ENCODE measurements at regions not wholly inside any gene's neighbourhood (a gene's known extent, or its start where the extent isn't known, plus 50 kb on each side); places are given as distances from the start of the nearest gene placed in this dataset.

GRCh38 chr2:35082072-35082471 is 1273.5 kb upstream of the CRIM1 start:
- DNase-seq, result no peak

- DNase-seq, result no peak
These were observed 1274.0 kb upstream of the CRIM1 start for GRCh38 chr2:35081622-35082015.

- DNase-seq, result no peak
These were observed 1274.5 kb upstream of the CRIM1 start for GRCh38 chr2:35081001-35081621.

- DNase-seq, result no peak
These were observed 1275.2 kb upstream of the CRIM1 start for GRCh38 chr2:35080231-35080910.

GRCh38 chr2:35067420-35067819 is 1288.2 kb upstream of the CRIM1 start:
- no peak for DNase-seq

- DNase-seq, result no peak
These were observed 1291.7 kb upstream of the CRIM1 start for GRCh38 chr2:35063836-35064235.

- DNase-seq, result no peak
These were observed 1319.7 kb upstream of the CRIM1 start for GRCh38 chr2:35035883-35036282.

- no peak for DNase-seq
These were observed 1321.8 kb upstream of the CRIM1 start for GRCh38 chr2:35033748-35034147.

GRCh38 chr2:35023545-35023944 is 1332.0 kb upstream of the CRIM1 start:
- DNase-seq, result no peak

GRCh38 chr2:35000453-35000852 is 1355.1 kb upstream of the CRIM1 start:
- DNase-seq, result no peak

GRCh38 chr2:34998741-34999140 is 1356.8 kb upstream of the CRIM1 start:
- DNase-seq, result no peak

- no peak for DNase-seq
These were observed 1357.8 kb upstream of the CRIM1 start for GRCh38 chr2:34997779-34998178.

- no peak for DNase-seq
These were observed 1360.4 kb upstream of the CRIM1 start for GRCh38 chr2:34995196-34995595.

- DNase-seq, result no peak
These were observed 1363.9 kb upstream of the CRIM1 start for GRCh38 chr2:34991508-34992274.

- no peak for DNase-seq
These were observed 1370.1 kb upstream of the CRIM1 start for GRCh38 chr2:34985474-34985873.

- no peak for DNase-seq
These were observed 1374.9 kb upstream of the CRIM1 start for GRCh38 chr2:34980689-34981088.

GRCh38 chr2:34979148-34979547 is 1376.4 kb upstream of the CRIM1 start:
- no peak for DNase-seq

- DNase-seq, result no peak
These were observed 1362.7 kb upstream of the FAM98A start for GRCh38 chr2:34961822-34962221.

GRCh38 chr2:34954758-34955157 is 1355.7 kb upstream of the FAM98A start:
- no peak for DNase-seq

GRCh38 chr2:34950797-34951196 is 1351.7 kb upstream of the FAM98A start:
- DNase-seq, result no peak

- no peak for DNase-seq
These were observed 1350.2 kb upstream of the FAM98A start for GRCh38 chr2:34949316-34949715.

GRCh38 chr2:34936089-34936488 is 1337.0 kb upstream of the FAM98A start:
- DNase-seq, result no peak

- no peak for DNase-seq
These were observed 1313.0 kb upstream of the FAM98A start for GRCh38 chr2:34912084-34912483.
